CD4-positive, alpha-beta T cell (primary cell): ENCODE measurements at regions not wholly inside any gene's neighbourhood (a gene's known extent, or its start where the extent isn't known, plus 50 kb on each side); places are given as distances from the start of the nearest gene placed in this dataset.

Experiments used
- ATAC-seq: fragments of 200-7000 bp; cut with Tn5 transposase; one replicate; pipeline ENCODE4 v1.10.0; 2022; ENCODE audit warnings: mild to moderate bottlenecking; ENCODE audit not compliant: poor library complexity
- CTCF ChIA-PET: fragments of 350-600 bp; sonication (Branson Sonifier 250); formaldehyde crosslinking; loops from one replicate; lab custom pipeline; 2021; ENCODE audit warnings: antibody characterized with exemption, inconsistent platforms; lab: Charles Lee
- POLR2A ChIA-PET: fragments of 350-600 bp; sonication (Branson Sonifier 250); formaldehyde crosslinking; loops from one replicate; lab custom pipeline; 2021; ENCODE audit warnings: antibody characterized with exemption, inconsistent platforms; lab: Charles Lee
- DNase-seq, 14 experiments: peaks; one replicate each; pipeline ENCODE4 v3.0.0-alpha.2; 2013 to 2020; ENCODE audit warnings: mixed read lengths in 2 of 14
- H3K27ac ChIP-seq, 2 donors: one replicate each; pipeline versions ENCODE4 v1.5.1 to v1.7.0; 2013; ENCODE audit warnings: low read length in 2 of 2, low read depth in 1 of 2, mild to moderate bottlenecking in 1 of 2
- H3K27me3 ChIP-seq, 2 experiments: 1 replicate in 1 of 2; 2 replicates in 1 of 2; pipeline versions ENCODE4 v1.6.1 to v1.7.0; 2013; ENCODE audit warnings: low read length in 2 of 2, control low read depth in 1 of 2, mild to moderate bottlenecking in 1 of 2, moderate library complexity in 1 of 2; ENCODE audit not compliant: insufficient read depth in 2 of 2, control insufficient read depth in 1 of 2
- H3K36me3 ChIP-seq: one replicate; pipeline ENCODE4 v1.6.1; 2013; ENCODE audit warnings: low read length, control low read depth; ENCODE audit not compliant: insufficient read depth
- H3K4me1 ChIP-seq: one replicate; pipeline ENCODE4 v1.6.1; 2013; ENCODE audit warnings: low read length, control low read depth; ENCODE audit not compliant: insufficient read depth
- H3K4me3 ChIP-seq: one replicate; pipeline ENCODE4 v1.5.1; 2013; ENCODE audit warnings: mild to moderate bottlenecking, low read length, moderate library complexity
- H3K9me3 ChIP-seq, 2 experiments: 1 replicate in 1 of 2; 2 replicates in 1 of 2; pipeline versions ENCODE4 v1.6.1 to v1.7.0; 2013; ENCODE audit warnings: low read length in 2 of 2, mild to moderate bottlenecking in 2 of 2, control low read depth in 1 of 2, moderate library complexity in 1 of 2; ENCODE audit not compliant: control insufficient read depth in 1 of 2, insufficient read depth in 1 of 2
- H3K27ac Mint-ChIP-seq: one replicate; pipeline ENCODE4 v1.8.0; 2020; ENCODE audit warnings: mixed read lengths
- H3K27me3 Mint-ChIP-seq: one replicate; pipeline ENCODE4 v1.8.0; 2021; ENCODE audit warnings: mixed read lengths
- H3K36me3 Mint-ChIP-seq: one replicate; pipeline ENCODE4 v1.8.0; 2021; ENCODE audit warnings: low read depth, mixed read lengths
- H3K4me1 Mint-ChIP-seq: one replicate; pipeline ENCODE4 v1.8.0; 2021; ENCODE audit warnings: low read depth, mixed read lengths
- H3K4me3 Mint-ChIP-seq: one replicate; pipeline ENCODE4 v1.8.0; 2020; ENCODE audit warnings: mild to moderate bottlenecking, mixed read lengths
- H3K9me3 Mint-ChIP-seq: one replicate; pipeline ENCODE4 v1.8.0; 2020; ENCODE audit warnings: mixed read lengths
- intact Hi-C, 2 experiments: fragments of 100-400 bp; cut with DNase I in 1 of 2; cut with micrococcal nuclease in 1 of 2; formaldehyde crosslinking; loops; one replicate each; pipeline versions ENCODE4 v1.15.1 to v1.9.0; 2023 to 2025; cut with DNase I, micrococcal nuclease
- TF ChIP-seq, protein P1 (sequence below): fragments of 200-600 bp; IDR thresholded peaks from one replicate; pipeline ENCODE4 v1.8.0; 2022; ENCODE audit warnings: antibody characterized with exemption, mild to moderate bottlenecking

DNA sequence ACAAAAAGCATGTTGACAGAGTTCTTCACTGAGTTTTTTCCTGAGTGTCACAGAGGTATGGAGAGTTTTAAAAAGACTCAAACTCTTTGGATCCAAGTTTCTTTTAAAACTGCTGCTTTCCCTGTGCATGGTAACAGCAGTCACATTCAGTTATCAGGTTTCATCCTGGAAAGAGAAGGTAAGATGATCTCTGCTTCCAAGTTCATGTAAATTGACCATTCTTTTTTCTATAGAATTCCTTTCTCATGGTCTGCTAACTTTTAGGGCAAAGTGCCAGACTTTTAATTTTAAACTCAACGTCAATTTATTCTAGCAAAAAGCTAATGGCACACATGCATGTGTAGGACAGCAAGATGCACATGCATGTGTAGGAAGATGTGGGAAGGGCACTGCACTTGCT is 52.5 kb upstream of the PRLR start:
- no peak overlapping the region for H3K27ac ChIP-seq
- intact Hi-C loops, result no loop called here
- no peaks in the 10 kb centered on the region for H3K27me3 ChIP-seq
- H3K36me3 ChIP-seq, result no peaks in the 10 kb centered on the region
- ChIA-PET POLR2A (no interaction called here), CTCF (no interaction called here)
- no peak overlapping the region for H3K27ac Mint-ChIP-seq
- TF ChIP-seq, protein P1, sequence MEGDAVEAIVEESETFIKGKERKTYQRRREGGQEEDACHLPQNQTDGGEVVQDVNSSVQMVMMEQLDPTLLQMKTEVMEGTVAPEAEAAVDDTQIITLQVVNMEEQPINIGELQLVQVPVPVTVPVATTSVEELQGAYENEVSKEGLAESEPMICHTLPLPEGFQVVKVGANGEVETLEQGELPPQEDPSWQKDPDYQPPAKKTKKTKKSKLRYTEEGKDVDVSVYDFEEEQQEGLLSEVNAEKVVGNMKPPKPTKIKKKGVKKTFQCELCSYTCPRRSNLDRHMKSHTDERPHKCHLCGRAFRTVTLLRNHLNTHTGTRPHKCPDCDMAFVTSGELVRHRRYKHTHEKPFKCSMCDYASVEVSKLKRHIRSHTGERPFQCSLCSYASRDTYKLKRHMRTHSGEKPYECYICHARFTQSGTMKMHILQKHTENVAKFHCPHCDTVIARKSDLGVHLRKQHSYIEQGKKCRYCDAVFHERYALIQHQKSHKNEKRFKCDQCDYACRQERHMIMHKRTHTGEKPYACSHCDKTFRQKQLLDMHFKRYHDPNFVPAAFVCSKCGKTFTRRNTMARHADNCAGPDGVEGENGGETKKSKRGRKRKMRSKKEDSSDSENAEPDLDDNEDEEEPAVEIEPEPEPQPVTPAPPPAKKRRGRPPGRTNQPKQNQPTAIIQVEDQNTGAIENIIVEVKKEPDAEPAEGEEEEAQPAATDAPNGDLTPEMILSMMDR, result no peak
- no peaks in the 10 kb centered on the region for H3K4me1 ChIP-seq
- no peaks in the 10 kb centered on the region for H3K9me3 ChIP-seq
- ATAC-seq, result no peak
- H3K36me3 Mint-ChIP-seq, result no peaks in the 10 kb centered on the region
- H3K4me3 Mint-ChIP-seq, result no peak overlapping the region
- no peaks in the 10 kb centered on the region for H3K4me1 Mint-ChIP-seq
- peaks cover 11% of the 10 kb centered on the region for H3K27me3 Mint-ChIP-seq
- no peaks in the 10 kb centered on the region for H3K9me3 Mint-ChIP-seq
- DNase-seq, result no peak
- no peak overlapping the region for H3K4me3 ChIP-seq

- Histone ChIP-seq H3K36me3 (no peaks in the 10 kb centered on the region), H3K4me1 (no peaks in the 10 kb centered on the region), H3K27ac (no peak overlapping the region), H3K27me3 (no peaks in the 10 kb centered on the region), H3K4me3 (no peak overlapping the region), H3K9me3 (no peaks in the 10 kb centered on the region)
- no peak overlapping the region for H3K27ac Mint-ChIP-seq
- H3K4me1 Mint-ChIP-seq, result no peaks in the 10 kb centered on the region
- no peaks in the 10 kb centered on the region for H3K36me3 Mint-ChIP-seq
- ChIA-PET CTCF (no interaction called here), POLR2A (no interaction called here)
- H3K9me3 Mint-ChIP-seq, result no peaks in the 10 kb centered on the region
- ATAC-seq, result no peak
- H3K4me3 Mint-ChIP-seq, result no peak overlapping the region
- no peak for DNase-seq
- H3K27me3 Mint-ChIP-seq, result peaks cover 11% of the 10 kb centered on the region
- TF ChIP-seq, protein P1, result no peak
- intact Hi-C loops, result no loop called here
Measured at GRCh38 chr5:35281613-35282012, 51.3 kb upstream of the PRLR start.
